Stimulated activated CD8-positive, alpha-beta memory T cell treated with anti-CD3 and anti-CD28 coated beads, Interleukin-4, amount 100 ng/mL, for 48 hours (primary cell): ENCODE measurements at regions not wholly inside any gene's neighbourhood (a gene's known extent, or its start where the extent isn't known, plus 50 kb on each side); places are given as distances from the start of the nearest gene placed in this dataset.

Experiments
- DNase-seq: peaks from one replicate; pipeline ENCODE4 v3.0.0-alpha.2; 2020

DNA sequence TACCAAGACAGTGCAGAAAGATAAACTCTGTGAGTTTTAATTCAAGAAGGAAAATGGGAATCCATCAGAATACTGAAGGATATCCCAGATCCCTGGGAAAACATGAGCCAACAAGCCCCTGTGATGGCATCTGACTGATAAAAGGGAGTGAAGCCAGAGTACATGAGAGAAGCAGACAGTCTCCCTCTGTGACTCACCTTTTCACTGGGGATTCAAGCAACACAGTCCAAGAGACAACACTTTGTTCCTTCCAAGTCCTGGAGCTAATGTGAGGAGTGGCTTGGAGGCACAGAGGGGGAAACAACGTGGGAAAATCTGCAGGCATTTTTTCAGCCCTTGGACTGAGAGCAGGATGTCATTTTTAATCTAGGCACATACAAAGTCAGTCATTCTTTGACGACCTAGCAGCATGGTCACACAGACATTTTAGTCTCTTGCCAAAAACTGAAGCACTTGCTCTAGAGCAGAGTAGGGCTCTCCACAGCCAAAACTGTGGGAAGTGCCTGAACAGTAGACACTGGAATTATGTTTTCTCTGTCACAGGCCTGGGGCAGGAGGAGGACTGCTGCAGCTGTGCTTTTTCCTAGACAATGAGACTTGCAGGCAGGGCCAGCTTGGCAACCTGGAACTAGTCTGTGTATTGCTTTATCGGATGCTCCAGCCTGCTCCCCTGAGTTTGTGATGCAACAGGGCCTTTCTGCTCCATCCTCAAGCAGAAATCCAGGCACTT is 465.0 kb upstream of the GJE1 start:
- DNase-seq, result no peak

- no peak for DNase-seq
Measured at GRCh38 chr6:141666187-141666586, 466.5 kb upstream of the GJE1 start.

- no peak for DNase-seq
Measured at GRCh38 chr6:141664744-141665143, 468.0 kb upstream of the GJE1 start.

DNA sequence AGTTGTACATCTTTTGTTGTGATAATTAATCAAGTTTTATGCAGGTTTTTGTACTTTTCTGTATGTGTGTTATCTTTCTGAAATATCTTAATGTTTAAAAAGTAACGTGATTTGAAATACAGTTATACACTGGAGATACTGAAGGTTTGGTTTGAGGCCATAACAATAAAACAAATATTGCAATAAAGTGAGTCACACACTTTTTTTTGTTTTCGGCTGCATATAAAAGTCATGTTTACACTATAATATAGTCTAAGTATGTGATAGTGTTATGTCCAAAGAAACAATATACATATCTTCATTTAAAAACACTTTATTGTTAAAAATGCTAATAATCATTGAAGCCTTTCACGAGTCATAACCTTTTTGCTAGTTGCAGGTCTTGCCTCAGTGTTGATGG is 473.1 kb upstream of the GJE1 start:
- no peak for DNase-seq

GRCh38 chr6:141658696-141659095 is 474.0 kb upstream of the GJE1 start:
- no peak for DNase-seq

GRCh38 chr6:141657812-141658211 is 474.9 kb upstream of the GJE1 start:
- DNase-seq, result no peak

GRCh38 chr6:141653590-141653989 is 479.1 kb upstream of the GJE1 start:
- DNase-seq, result no peak

- no peak for DNase-seq
Measured at GRCh38 chr6:141641951-141642350, 490.8 kb upstream of the GJE1 start.

GRCh38 chr6:141641406-141641805 is 491.3 kb upstream of the GJE1 start:
- DNase-seq, result no peak

GRCh38 chr6:141635621-141636020 is 497.1 kb upstream of the GJE1 start:
- DNase-seq, result no peak

GRCh38 chr6:141634269-141634668 is 498.5 kb upstream of the GJE1 start:
- DNase-seq, result no peak

DNA sequence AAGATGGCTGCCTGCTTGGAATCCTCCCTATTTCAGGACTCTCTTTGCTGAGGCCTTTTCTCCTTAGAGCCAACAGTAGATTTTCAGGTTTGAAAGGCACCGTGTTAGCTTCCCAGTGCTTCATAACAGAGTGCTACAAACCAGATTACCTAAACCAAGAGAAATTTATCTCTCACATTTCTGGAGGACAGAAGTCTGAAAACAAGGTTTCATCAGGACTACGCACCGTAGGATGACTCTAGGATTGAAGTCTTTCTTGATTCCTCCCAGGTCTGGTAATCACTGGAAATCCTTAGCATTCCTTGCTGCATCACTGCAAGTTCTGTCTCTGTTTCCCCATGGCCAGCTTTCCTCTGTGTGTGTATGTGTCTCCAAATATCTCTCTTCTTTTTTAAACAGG is 508.4 kb upstream of the GJE1 start:
- no peak for DNase-seq

- no peak for DNase-seq
Measured at GRCh38 chr6:141618180-141618581, 514.5 kb upstream of the GJE1 start.

DNA sequence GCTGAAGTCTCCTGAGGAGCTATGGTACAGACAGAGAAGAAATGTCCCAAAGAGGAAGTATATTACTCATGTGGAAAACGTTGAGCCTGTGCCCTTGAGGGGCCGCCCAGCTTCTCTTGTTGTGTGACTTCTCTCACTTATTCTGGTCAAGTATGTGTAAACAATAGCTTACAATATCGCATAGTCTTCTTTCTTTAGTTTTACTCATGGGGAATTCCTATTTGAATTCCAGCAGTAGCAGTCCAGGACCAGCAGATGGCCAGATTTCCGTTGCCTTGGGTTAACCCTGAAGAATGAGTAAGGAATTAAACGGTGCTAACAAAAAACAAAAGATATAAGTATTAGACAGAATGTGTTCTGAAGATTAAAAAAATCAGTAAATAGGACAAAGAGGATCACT is 522.0 kb upstream of the GJE1 start:
- no peak for DNase-seq

- DNase-seq, result no peak
Measured at GRCh38 chr6:141607956-141608355, 524.8 kb upstream of the GJE1 start.

DNA sequence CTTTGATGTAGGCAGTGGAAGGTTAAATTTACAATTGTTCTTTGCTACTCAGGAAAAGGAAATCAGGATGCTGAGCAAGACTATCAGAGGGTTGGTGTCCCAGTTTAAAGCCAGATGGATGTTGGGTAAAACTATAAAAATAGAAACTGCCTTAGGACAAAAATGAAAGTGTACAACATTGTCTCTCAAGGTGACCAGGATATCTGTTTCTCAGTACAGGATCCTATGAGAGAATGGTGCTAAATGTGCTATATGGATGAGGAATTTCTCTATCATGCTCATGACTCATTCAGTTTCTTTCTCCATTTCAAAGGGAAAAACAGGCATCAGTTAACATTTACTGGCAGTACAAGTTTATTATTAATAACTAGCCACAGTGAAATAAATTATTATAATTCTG is 534.2 kb upstream of the GJE1 start:
- no peak for DNase-seq

DNA sequence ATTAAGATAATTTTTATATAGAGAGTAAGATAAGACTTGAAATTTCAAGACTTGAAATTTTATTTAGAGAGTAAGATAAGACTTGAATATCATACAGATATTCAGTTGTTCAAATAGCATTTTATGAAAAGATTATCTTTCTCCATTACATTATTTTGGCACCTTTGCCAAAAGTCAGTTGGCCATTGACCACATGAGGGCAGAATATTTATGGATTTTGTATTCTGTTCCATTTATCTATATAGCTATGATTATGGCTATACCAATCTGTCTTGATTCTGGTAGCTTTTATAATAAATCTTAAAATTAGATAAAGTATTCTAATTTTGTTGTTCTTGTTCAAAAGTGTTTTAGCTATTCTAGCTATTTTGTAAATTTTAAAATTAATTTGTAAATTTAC is 537.9 kb upstream of the GJE1 start:
- DNase-seq, result no peak

GRCh38 chr6:141593311-141593710 is 539.4 kb upstream of the GJE1 start:
- no peak for DNase-seq

DNA sequence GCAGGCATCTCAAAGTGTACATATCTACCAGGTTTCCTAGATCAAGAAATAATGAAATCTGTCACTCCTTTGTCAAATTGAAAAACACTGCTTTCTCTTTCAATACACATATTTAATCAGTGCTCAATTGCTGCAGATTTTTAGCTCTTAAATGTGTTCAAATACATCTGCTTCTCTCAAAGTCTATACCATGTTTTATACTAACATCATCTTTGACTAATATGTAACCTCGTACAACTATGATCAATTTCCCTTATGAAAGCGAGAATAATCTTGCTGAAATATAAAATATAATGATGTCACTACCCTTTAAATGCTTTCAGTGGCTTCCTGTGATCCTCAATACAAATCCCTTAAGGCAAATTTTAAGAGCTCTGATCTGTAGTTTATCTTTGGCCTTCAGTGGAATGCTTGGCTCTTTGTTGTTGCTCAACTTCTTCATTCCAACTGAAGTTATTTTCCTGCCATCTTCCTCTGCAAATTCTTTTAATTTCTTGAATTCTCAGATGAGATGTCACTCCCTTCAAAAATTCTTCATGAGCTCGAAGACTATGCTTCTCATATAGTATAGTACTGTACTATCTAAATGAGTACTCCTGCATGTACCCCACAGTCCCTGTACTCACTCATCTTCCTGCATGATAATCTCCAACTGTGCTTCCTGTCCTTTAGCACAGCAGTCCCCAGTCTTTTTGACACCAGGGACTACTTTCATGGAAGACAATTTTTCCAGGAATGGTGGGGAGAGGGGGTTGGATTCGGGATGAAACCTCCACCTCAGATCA is 545.1 kb upstream of the GJE1 start:
- DNase-seq, result no peak

- no peak for DNase-seq
Measured at GRCh38 chr6:141580988-141581552, 551.7 kb upstream of the GJE1 start.

DNA sequence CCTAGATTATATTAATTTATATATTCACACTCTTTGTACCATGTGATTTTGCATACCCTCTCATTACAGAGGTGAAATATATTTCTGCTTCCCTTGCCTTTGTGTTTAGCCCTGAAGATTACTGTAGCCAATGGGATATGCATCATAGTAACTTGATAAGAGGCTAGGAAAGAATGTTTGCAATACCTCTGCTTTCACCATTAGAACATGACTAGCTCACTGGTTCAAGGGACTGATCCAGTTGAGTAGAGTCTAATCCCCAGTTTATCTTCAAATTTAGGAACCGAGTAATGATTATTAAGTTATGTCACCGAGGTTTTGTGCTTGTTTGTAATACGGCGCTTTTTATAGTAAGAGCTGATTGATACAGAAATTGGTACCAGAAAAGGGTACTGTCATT is 552.6 kb upstream of the GJE1 start:
- DNase-seq, result no peak

GRCh38 chr6:141576751-141577150 is 556.0 kb upstream of the GJE1 start:
- DNase-seq, result no peak

GRCh38 chr6:141562851-141563763 is 569.6 kb upstream of the GJE1 start:
- DNase-seq, result peak; percentile 52
